Hepatocyte (in vitro differentiated cells): ENCODE measurements at regions not wholly inside any gene's neighbourhood (a gene's known extent, or its start where the extent isn't known, plus 50 kb on each side); places are given as distances from the start of the nearest gene placed in this dataset.

Experiments used
- DNase-seq: peaks from one replicate; pipeline ENCODE4 v3.0.0-alpha.2; 2016; ENCODE audit warnings: low spot score
- H2AFZ ChIP-seq: fragments of 200-600 bp; sonication (generic); 2 replicates; pipeline ENCODE4 v1.6.0; 2016; ENCODE audit warnings: antibody characterized with exemption, mild to moderate bottlenecking
- H3K27ac ChIP-seq: fragments of 200-600 bp; sonication (generic); 2 replicates; pipeline ENCODE4 v1.5.1; 2016; ENCODE audit warnings: mild to moderate bottlenecking
- H3K27me3 ChIP-seq: fragments of 200-600 bp; sonication (generic); 2 replicates; pipeline ENCODE4 v1.6.1; 2016
- H3K36me3 ChIP-seq: fragments of 200-600 bp; sonication (generic); replicated peaks from 2 replicates; pipeline ENCODE4 v1.5.1; 2016; ENCODE audit warnings: low read depth; ENCODE audit not compliant: insufficient read depth
- H3K4me1 ChIP-seq: fragments of 200-600 bp; sonication (generic); 2 replicates; pipeline ENCODE4 v1.5.1; 2016; ENCODE audit warnings: mild to moderate bottlenecking, moderate library complexity; ENCODE audit not compliant: insufficient read depth
- H3K4me2 ChIP-seq: fragments of 200-600 bp; sonication (generic); 2 replicates; pipeline ENCODE4 v1.6.0; 2016
- H3K4me3 ChIP-seq: fragments of 200-600 bp; sonication (generic); 2 replicates; pipeline ENCODE4 v1.5.1; 2016; ENCODE audit warnings: mild to moderate bottlenecking
- H3K79me2 ChIP-seq: fragments of 200-600 bp; sonication (generic); 2 replicates; pipeline ENCODE4 v1.6.0; 2017; ENCODE audit warnings: mild to moderate bottlenecking
- H3K9me2 ChIP-seq: fragments of 200-600 bp; sonication (generic); replicated peaks from 2 replicates; pipeline ENCODE4 v1.6.0; 2017; ENCODE audit warnings: mild to moderate bottlenecking; ENCODE audit not compliant: insufficient read depth
- H3K9me3 ChIP-seq: fragments of 200-600 bp; sonication (generic); 2 replicates; pipeline ENCODE4 v1.5.1; 2016; ENCODE audit warnings: low read depth, mild to moderate bottlenecking
- H4K20me1 ChIP-seq: fragments of 200-600 bp; sonication (generic); 2 replicates; pipeline ENCODE4 v1.6.0; 2016; ENCODE audit warnings: mild to moderate bottlenecking; ENCODE audit not compliant: insufficient read depth, poor library complexity, severe bottlenecking
- CTCF ChIP-seq: fragments of 200-600 bp; sonication (generic); IDR thresholded peaks from 2 replicates; pipeline ENCODE4 v1.5.1; 2016; ENCODE audit warnings: antibody characterized with exemption, mild to moderate bottlenecking; ENCODE audit not compliant: poor library complexity
- EZH2 ChIP-seq: fragments of 200-600 bp; sonication (generic); IDR thresholded peaks from 2 replicates; pipeline ENCODE4 v1.6.1; 2016; ENCODE audit warnings: antibody characterized with exemption, mild to moderate bottlenecking, borderline replicate concordance
- EZH2phosphoT487 ChIP-seq: fragments of 200-600 bp; sonication (generic); IDR thresholded peaks from one replicate; pipeline ENCODE4 v1.6.1; 2018; ENCODE audit warnings: antibody characterized with exemption, mild to moderate bottlenecking, low read depth, moderate library complexity; ENCODE audit not compliant: unreplicated experiment, severe bottlenecking
- WGBS: methylation state at CpG from one replicate; pipeline ENCODE4 v1.1.6; 2016; ENCODE audit warnings: low lambda C conversion rate; ENCODE audit errors: missing lambda C conversion rate; 5-methylcytosine and 5-hydroxymethylcytosine counted together

DNA sequence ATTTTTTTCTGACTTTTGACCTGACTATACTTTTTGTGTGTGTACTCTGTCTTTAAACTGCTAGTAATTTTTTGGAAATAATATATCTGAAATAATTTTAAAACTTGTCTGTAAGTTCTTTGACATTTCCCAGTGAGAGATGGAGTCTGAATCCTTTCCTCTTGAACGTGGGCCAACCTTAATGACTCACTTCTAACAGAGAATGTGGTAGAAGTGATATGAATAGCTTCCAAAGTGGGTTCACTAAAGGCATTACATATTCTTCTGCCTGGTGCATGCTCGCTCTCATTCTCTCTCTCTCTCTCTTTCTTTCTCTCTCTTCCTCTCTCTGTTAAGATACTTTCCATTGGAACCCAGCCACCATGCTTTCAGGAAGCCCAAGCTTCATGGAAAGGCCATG is 108.7 kb upstream of the FERMT1 start:
- TF ChIP-seq EZH2: no peak
- no peak for TF ChIP-seq CTCF
- no peak overlapping the region for H2AFZ ChIP-seq
- 37% methylated on average over 2 of the region's 2 CpGs for WGBS

DNA sequence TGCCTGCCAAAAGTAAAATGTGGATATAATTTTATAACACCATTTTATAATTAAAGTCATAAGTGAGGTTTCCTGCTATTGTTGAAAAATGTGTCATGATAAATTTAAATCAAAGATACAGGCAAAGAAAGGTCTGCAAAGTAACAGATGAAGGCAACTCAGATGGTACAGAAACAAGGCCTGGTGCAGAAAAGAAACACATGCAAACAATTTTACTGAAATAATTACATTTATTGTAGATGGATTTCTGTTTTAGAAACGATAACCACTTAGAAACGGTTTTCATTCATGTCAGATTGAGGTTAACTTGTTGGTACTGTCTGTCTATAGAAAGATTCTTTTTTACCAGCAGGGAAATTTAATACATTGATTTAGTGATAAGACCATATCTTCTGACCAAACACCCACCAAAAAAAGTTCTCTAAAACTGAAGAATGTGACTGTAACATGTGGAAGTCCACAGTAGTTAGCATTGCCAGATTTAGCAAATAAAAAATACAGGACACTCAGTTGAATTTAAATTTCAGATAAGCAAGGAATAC is 105.5 kb upstream of the FERMT1 start:
- Histone ChIP-seq H3K9me3 (peaks cover under 1% of the 10 kb centered on the region), H3K9me2 (no peaks in the 10 kb centered on the region), H3K4me3 (no peak overlapping the region), H3K79me2 (no peaks in the 10 kb centered on the region), H3K27ac (no peak overlapping the region), H4K20me1 (no peaks in the 10 kb centered on the region), H3K4me1 (no peaks in the 10 kb centered on the region), H3K27me3 (no peaks in the 10 kb centered on the region), H3K4me2 (no peak overlapping the region), H2AFZ (no peak overlapping the region), H3K36me3 (no peaks in the 10 kb centered on the region)
- 54% methylated on average over 2 of the region's 2 CpGs for WGBS
- no peak for DNase-seq
- no peak for TF ChIP-seq EZH2
- no peak for TF ChIP-seq CTCF
- no peak for TF ChIP-seq EZH2phosphoT487

More for the DNA sequence above, 108.7 kb upstream of the FERMT1 start:
- no peaks in the 10 kb centered on the region for H3K36me3 ChIP-seq
- H4K20me1 ChIP-seq: no peaks in the 10 kb centered on the region
- H3K27me3 ChIP-seq: no peaks in the 10 kb centered on the region
- H3K4me3 ChIP-seq: no peak overlapping the region
- H3K4me1 ChIP-seq: no peaks in the 10 kb centered on the region
- no peaks in the 10 kb centered on the region for H3K9me3 ChIP-seq
- H3K27ac ChIP-seq: no peak overlapping the region
- no peak for DNase-seq
- no peaks in the 10 kb centered on the region for H3K79me2 ChIP-seq
- H3K4me2 ChIP-seq: no peak overlapping the region
- no peaks in the 10 kb centered on the region for H3K9me2 ChIP-seq

GRCh38 chr20:6213311-6213710 is 90.5 kb upstream of the FERMT1 start:
- Histone ChIP-seq H3K79me2 (no peaks in the 10 kb centered on the region), H3K4me1 (no peaks in the 10 kb centered on the region), H3K4me2 (no peak overlapping the region), H2AFZ (no peak overlapping the region), H3K9me2 (no peaks in the 10 kb centered on the region), H3K36me3 (no peaks in the 10 kb centered on the region), H3K9me3 (no peaks in the 10 kb centered on the region), H3K27me3 (no peaks in the 10 kb centered on the region), H3K4me3 (no peak overlapping the region), H4K20me1 (no peaks in the 10 kb centered on the region), H3K27ac (no peak overlapping the region)
- TF ChIP-seq EZH2: no peak
- no peak for TF ChIP-seq CTCF
- no peak for DNase-seq
- 95% methylated on average over 9 of the region's 22 CpGs for WGBS

DNA sequence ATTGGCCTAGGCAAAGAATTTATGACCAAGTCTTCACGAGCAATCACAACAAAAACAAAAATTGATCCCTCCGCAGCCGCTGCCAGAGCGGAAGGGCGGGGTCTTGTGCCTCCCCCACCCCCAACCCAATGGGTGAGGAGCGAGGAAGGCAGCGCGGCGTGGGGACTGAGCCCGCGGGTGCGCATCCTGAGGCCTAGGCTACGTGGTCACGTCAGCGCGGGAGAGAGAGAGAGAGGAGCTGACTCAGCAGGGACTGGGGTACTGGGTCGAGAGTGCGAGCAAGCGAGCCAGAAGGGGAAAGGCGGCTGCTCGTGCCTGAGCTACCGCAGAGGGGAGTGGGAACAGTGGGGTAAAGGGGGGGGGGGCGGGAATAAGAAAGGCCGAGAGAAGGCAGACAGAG is 90.1 kb upstream of the FERMT1 start:
- DNase-seq: no peak
- no peaks in the 10 kb centered on the region for H3K27me3 ChIP-seq
- no peak overlapping the region for H3K27ac ChIP-seq
- 96% methylated on average over 23 of the region's 24 CpGs for WGBS
- H3K4me1 ChIP-seq: no peaks in the 10 kb centered on the region
- no peaks in the 10 kb centered on the region for H3K36me3 ChIP-seq
- H3K9me2 ChIP-seq: no peaks in the 10 kb centered on the region
- H3K4me3 ChIP-seq: no peak overlapping the region
- H3K9me3 ChIP-seq: no peaks in the 10 kb centered on the region
- no peak for TF ChIP-seq EZH2phosphoT487
- TF ChIP-seq EZH2: no peak
- no peak for TF ChIP-seq CTCF
- H3K4me2 ChIP-seq: no peak overlapping the region
- no peaks in the 10 kb centered on the region for H3K79me2 ChIP-seq
- H4K20me1 ChIP-seq: no peaks in the 10 kb centered on the region
- H2AFZ ChIP-seq: no peak overlapping the region
